ENCODE measurements at regions not wholly inside any gene's neighbourhood (a gene's known extent, or its start where the extent isn't known, plus 50 kb on each side); places are given as distances from the start of the nearest gene placed in this dataset.

GRCh38 chr4:121451310-121451709 lies 70.5 kb upstream of the QRFPR start (continued):
- TF ChIP-seq ZNF462 (CRISPR knock-in tag; IDR thresholded peaks at IDR 0.05) (no peak), ZNF114 (CRISPR knock-in tag; IDR thresholded peaks at IDR 0.05) (no peak), CREB1 (CRISPR knock-in tag; IDR thresholded peaks at IDR 0.05; ENCODE audit: low read depth) (no peak), ZNF331 (CRISPR knock-in tag; IDR thresholded peaks at IDR 0.05; ENCODE audit: low read depth) (no peak), JUNB (IDR thresholded peaks at IDR 0.05; ENCODE audit: unreplicated experiment) (no peak)

GRCh38 chr4:121449416-121449815 lies 68.6 kb upstream of the QRFPR start:
- peaks cover 2% of the 10 kb centered on the region for H3K4me1 ChIP-seq (ENCODE audit: insufficient read depth)
- H3K27ac ChIP-seq (ENCODE audit: low read depth) = no peak overlapping the region
- Mint-ChIP-seq H3K4me1 (peaks cover 5% of the 10 kb centered on the region), H3K4me3 (no peak overlapping the region), H3K9me3 (no peaks in the 10 kb centered on the region), H3K27ac (no peak overlapping the region), H3K27me3 (ENCODE audit: insufficient read depth, low read depth, poor library complexity) (no peaks in the 10 kb centered on the region), H3K36me3 (ENCODE audit: low read depth) (no peaks in the 10 kb centered on the region)
- H3K27me3 ChIP-seq (ENCODE audit: insufficient read depth) = no peaks in the 10 kb centered on the region
- no peak overlapping the region for H3K4me2 ChIP-seq
- no peak for DNase-seq (ENCODE audit: low spot score)
- no peaks in the 10 kb centered on the region for H3K36me3 ChIP-seq (ENCODE audit: insufficient read depth)
- no peaks in the 10 kb centered on the region for H3F3A ChIP-seq (replicated peaks; ENCODE audit: low read depth)
- no peaks in the 10 kb centered on the region for H3K79me2 ChIP-seq (replicated peaks; ENCODE audit: insufficient read depth)
- ATAC-seq = no peak
- H4K20me1 ChIP-seq (replicated peaks; ENCODE audit: insufficient read depth) = no peaks in the 10 kb centered on the region
- TF ChIP-seq ZNF331 (CRISPR knock-in tag; IDR thresholded peaks at IDR 0.05; ENCODE audit: low read depth) = no peak
- H2AFZ ChIP-seq = no peak overlapping the region
- H3K9me2 ChIP-seq (ENCODE audit: insufficient read depth) = 0 out of 2 replicates have a peak, but pooled peaks cover 2% of the 10 kb centered on the region
- H3K4me3 ChIP-seq = no peak overlapping the region

GRCh38 chr4:121448231-121448630 lies 67.4 kb upstream of the QRFPR start:
- H3K9me3 Mint-ChIP-seq = no peaks in the 10 kb centered on the region
- no peak overlapping the region for H3K27ac ChIP-seq (ENCODE audit: low read depth)
- no peak for DNase-seq (ENCODE audit: low spot score)
- no peak overlapping the region for H3K4me3 ChIP-seq
- H3K27ac Mint-ChIP-seq = no peak overlapping the region
- no peaks in the 10 kb centered on the region for H3K79me2 ChIP-seq (replicated peaks; ENCODE audit: insufficient read depth)
- no peak overlapping the region for H2AFZ ChIP-seq
- no peaks in the 10 kb centered on the region for H3K4me1 ChIP-seq (ENCODE audit: insufficient read depth)
- 0 out of 2 replicates have a peak, but pooled peaks cover 2% of the 10 kb centered on the region for H3K9me2 ChIP-seq (ENCODE audit: insufficient read depth)
- no peaks in the 10 kb centered on the region for H3K27me3 ChIP-seq (ENCODE audit: insufficient read depth)
- H3K4me3 Mint-ChIP-seq = no peak overlapping the region
- no peaks in the 10 kb centered on the region for H3K27me3 Mint-ChIP-seq (ENCODE audit: insufficient read depth, low read depth, poor library complexity)
- ATAC-seq = no peak
- H3K4me1 Mint-ChIP-seq = no peaks in the 10 kb centered on the region
- H4K20me1 ChIP-seq (replicated peaks; ENCODE audit: insufficient read depth) = no peaks in the 10 kb centered on the region
- H3K4me2 ChIP-seq = no peak overlapping the region
- no peaks in the 10 kb centered on the region for H3K36me3 ChIP-seq (ENCODE audit: insufficient read depth)
- no peaks in the 10 kb centered on the region for H3F3A ChIP-seq (replicated peaks; ENCODE audit: low read depth)
- H3K36me3 Mint-ChIP-seq (ENCODE audit: low read depth) = no peaks in the 10 kb centered on the region
- TF ChIP-seq JUNB (IDR thresholded peaks at IDR 0.05; ENCODE audit: unreplicated experiment) (no peak), POLR2AphosphoS5 (IDR thresholded peaks at IDR 0.05; ENCODE audit: low read depth) (no peak), ZNF331 (CRISPR knock-in tag; IDR thresholded peaks at IDR 0.05; ENCODE audit: low read depth) (no peak), EZH2 (IDR thresholded peaks at IDR 0.05; ENCODE audit: low read depth, unreplicated experiment) (no peak), STAT1 (IDR thresholded peaks at IDR 0.05; ENCODE audit: unreplicated experiment) (no peak)

Data from GM23338 (cell line).